HEK293T (cell line): ENCODE measurements at regions not wholly inside any gene's neighbourhood (a gene's known extent, or its start where the extent isn't known, plus 50 kb on each side); places are given as distances from the start of the nearest gene placed in this dataset.

Source experiments
- CTCF ChIA-PET: fragments of 350-600 bp; formaldehyde crosslinking; extraction: SDS; loops from one replicate; lab custom pipeline; 2021; ENCODE audit warnings: antibody characterized with exemption, inconsistent platforms; lab: Yijun Ruan, JAX
- POLR2A ChIA-PET: fragments of 350-600 bp; formaldehyde crosslinking; extraction: SDS; loops from one replicate; lab custom pipeline; 2020; ENCODE audit warnings: antibody characterized with exemption, inconsistent platforms; lab: Yijun Ruan, JAX
- DNase-seq: peaks from one replicate; pipeline ENCODE4 v3.0.0; 2012; ENCODE audit warnings: mixed read lengths; ENCODE audit errors: extremely low spot score
- ARNT ChIP-seq: fragments of 450-650 bp; IDR thresholded peaks from 2 replicates; pipeline ENCODE4 v1.6.1; 2017; ENCODE audit warnings: mild to moderate bottlenecking
- BHLHE40 ChIP-seq: fragments of 450-650 bp; IDR thresholded peaks from 2 replicates; pipeline ENCODE4 v1.6.1; 2016; ENCODE audit warnings: mild to moderate bottlenecking, moderate library complexity, borderline replicate concordance
- CTBP1 ChIP-seq: fragments of 450-650 bp; IDR thresholded peaks from 2 replicates; pipeline ENCODE4 v1.6.1; 2016; ENCODE audit warnings: borderline replicate concordance
- ELF4 ChIP-seq: fragments of 450-650 bp; IDR thresholded peaks from 2 replicates; pipeline ENCODE4 v1.6.1; 2017; ENCODE audit warnings: antibody characterized with exemption
- FOXA1 ChIP-seq: fragments of 450-650 bp; IDR thresholded peaks from 2 replicates; pipeline ENCODE4 v1.6.1; 2016; ENCODE audit warnings: mild to moderate bottlenecking
- FOXK2 ChIP-seq: fragments of 450-650 bp; IDR thresholded peaks from 2 replicates; pipeline ENCODE4 v1.6.1; 2016; ENCODE audit warnings: mild to moderate bottlenecking
- FOXM1 ChIP-seq: fragments of 450-650 bp; IDR thresholded peaks from 2 replicates; pipeline ENCODE4 v1.6.1; 2017; ENCODE audit warnings: mild to moderate bottlenecking, borderline replicate concordance
- HDGF ChIP-seq: fragments of 450-650 bp; IDR thresholded peaks from 2 replicates; pipeline ENCODE4 v1.6.1; 2017; ENCODE audit warnings: antibody characterized with exemption, borderline replicate concordance
- L3MBTL2 ChIP-seq: fragments of 450-650 bp; conservative IDR thresholded peaks from 2 replicates; pipeline ENCODE4 v1.6.1; 2016; ENCODE audit warnings: mild to moderate bottlenecking
- LEF1 ChIP-seq: fragments of 450-650 bp; IDR thresholded peaks from 2 replicates; pipeline ENCODE4 v1.6.1; 2017; ENCODE audit warnings: mild to moderate bottlenecking, borderline replicate concordance
- NFRKB ChIP-seq: fragments of 450-650 bp; IDR thresholded peaks from 2 replicates; pipeline ENCODE4 v1.6.1; 2016; ENCODE audit warnings: mild to moderate bottlenecking, moderate library complexity
- SP1 ChIP-seq: fragments of 450-650 bp; IDR thresholded peaks from 2 replicates; pipeline ENCODE4 v1.6.1; 2017
- SUZ12 ChIP-seq: fragments of 450-650 bp; IDR thresholded peaks from 2 replicates; pipeline ENCODE4 v1.6.1; 2016; ENCODE audit warnings: mild to moderate bottlenecking
- TARDBP ChIP-seq: fragments of 450-650 bp; IDR thresholded peaks from 2 replicates; pipeline ENCODE4 v1.6.1; 2016
- ZNF384 ChIP-seq: fragments of 450-650 bp; IDR thresholded peaks from 2 replicates; pipeline ENCODE4 v1.6.1; 2016
- TF ChIP-seq, protein P1 (sequence below): fragments of 450-650 bp; IDR thresholded peaks from 2 replicates; pipeline ENCODE4 v1.6.1; 2016

DNA sequence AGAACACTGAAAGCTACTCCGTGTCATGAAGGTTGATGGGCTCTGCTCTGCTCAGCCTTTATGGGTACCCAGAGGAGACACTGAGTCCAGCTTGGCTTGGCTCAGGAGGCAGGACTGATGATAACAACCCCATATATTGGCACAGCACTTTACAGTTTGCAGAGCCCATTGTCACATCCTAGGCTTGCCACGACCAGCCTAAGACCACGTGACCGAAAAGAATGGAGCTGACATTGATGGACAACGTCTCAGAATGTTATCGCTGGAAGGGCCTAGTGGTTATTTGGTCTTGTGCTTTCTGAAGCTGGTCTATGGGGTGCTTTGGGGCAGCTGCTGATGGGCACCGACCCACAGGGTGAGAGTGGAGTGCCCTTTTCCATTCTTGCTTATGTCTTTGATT lies 72.9 kb upstream of the RUNX3 start:
- DNase-seq, result no peak
- TF ChIP-seq SP1 (no peak), LEF1 (no peak), NFRKB (no peak), ZNF384 (no peak), HDGF (no peak), ELF4 (no peak)
- TF ChIP-seq, protein P1, sequence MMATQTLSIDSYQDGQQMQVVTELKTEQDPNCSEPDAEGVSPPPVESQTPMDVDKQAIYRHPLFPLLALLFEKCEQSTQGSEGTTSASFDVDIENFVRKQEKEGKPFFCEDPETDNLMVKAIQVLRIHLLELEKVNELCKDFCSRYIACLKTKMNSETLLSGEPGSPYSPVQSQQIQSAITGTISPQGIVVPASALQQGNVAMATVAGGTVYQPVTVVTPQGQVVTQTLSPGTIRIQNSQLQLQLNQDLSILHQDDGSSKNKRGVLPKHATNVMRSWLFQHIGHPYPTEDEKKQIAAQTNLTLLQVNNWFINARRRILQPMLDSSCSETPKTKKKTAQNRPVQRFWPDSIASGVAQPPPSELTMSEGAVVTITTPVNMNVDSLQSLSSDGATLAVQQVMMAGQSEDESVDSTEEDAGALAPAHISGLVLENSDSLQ, result no peak
- ChIA-PET POLR2A (no interaction called here), CTCF (no interaction called here)

DNA sequence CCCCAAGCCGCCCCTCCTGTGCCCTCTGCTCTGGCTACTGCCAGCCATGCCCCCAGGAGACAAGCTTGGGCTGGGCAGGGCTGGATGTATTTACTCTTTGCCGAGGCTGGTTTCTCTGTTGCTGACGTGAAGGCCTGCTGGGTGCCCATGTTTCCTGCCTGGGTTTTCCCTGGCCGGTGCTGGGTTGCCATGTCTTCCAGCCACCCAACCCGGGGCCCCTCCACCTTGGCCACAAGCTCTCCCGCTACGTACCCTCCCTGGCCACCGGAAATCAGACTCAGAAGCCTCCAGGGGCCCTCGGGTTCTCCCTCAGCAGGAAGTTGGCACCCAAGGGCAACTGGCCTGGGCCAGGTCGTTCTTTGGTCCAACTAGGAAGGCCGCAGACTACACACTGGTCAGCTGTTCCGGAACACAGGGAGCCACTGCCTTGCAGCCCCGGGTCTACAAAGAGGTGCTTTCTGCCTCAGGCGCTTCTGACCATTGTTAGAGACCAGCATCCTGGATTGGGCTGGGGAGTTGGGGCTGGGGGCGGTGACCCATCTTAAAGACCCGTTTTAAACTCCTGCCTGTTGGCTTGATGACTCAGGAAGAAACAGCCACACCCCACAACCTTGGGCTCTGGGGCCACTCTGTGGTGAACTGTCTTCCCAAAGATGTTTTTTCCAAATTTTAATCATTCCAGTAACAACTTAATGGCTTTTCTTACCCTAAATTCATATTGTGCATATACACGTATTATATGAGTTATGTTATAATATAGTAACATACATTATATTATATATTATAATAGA lies 71.2 kb upstream of the RUNX3 start:
- ChIA-PET POLR2A (no interaction called here), CTCF (no interaction called here)
- TF ChIP-seq ZNF384, result no peak
- TF ChIP-seq FOXM1, result no peak
- no peak for TF ChIP-seq NFRKB
- no peak for DNase-seq

DNA sequence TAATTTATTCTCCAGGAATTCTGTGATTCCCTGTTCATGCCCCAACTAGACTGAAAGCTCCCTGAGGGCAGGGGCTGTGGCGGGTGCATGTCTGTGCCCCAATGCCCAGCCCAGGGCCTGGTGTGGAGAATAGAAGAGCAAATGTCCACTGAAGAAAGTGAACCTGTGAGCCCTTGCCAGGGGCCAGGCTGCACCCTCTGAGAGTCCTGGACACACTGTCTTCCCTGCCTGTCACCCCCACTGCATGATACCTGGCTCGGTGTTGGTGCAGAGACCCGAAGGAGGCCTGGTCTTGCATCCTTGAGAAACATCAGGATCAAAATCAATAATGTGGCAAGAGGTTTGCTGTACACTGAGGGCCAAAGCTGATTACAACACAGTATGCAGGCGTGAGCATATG lies 69.8 kb upstream of the RUNX3 start:
- ChIA-PET CTCF (no interaction called here), POLR2A (no interaction called here)

DNA sequence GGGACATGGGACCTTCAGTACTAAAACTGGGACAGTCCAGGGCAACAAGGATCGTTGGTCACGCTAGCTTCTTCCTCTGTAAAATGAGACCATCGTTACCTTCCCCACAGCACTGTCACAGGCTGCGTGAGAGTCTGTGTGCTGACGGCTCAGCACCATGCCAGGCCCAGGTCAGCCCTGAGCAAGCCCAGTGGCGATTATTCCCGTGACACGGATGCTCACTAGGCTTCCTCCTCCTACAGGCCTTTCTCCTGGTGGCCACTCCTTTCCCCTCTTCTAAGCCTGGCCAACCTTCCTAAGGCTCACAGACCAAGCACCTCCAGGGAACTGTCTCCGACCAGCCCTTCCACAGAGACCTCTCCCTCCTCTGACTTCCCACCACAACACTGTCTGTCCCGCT lies 69.3 kb upstream of the RUNX3 start:
- ChIA-PET CTCF (interaction anchor here (0.6 kb wide), 1 partner anchor 502 kb away, joined by 3 read pairs; no protein-coding TSS in a partner anchor), POLR2A (no interaction called here)
- DNase-seq, result no peak
- TF ChIP-seq ARNT, result no peak
- no peak for TF ChIP-seq LEF1
- TF ChIP-seq L3MBTL2, result no peak
- TF ChIP-seq ELF4, result no peak
- TF ChIP-seq TARDBP, result no peak
- TF ChIP-seq HDGF, result no peak
- no peak for TF ChIP-seq SUZ12
- TF ChIP-seq CTBP1, result no peak
- no peak for TF ChIP-seq BHLHE40
- no peak for TF ChIP-seq FOXA1
- TF ChIP-seq FOXK2, result no peak
- no peak for TF ChIP-seq SP1
- TF ChIP-seq NFRKB, result no peak
- no peak for TF ChIP-seq ZNF384
- no peak for TF ChIP-seq FOXM1

More for the DNA sequence above, 69.8 kb upstream of the RUNX3 start:
- DNase-seq, result no peak
- TF ChIP-seq FOXM1 (no peak), NFRKB (no peak), SP1 (no peak), TARDBP (no peak), SUZ12 (no peak), L3MBTL2 (no peak), BHLHE40 (no peak), ARNT (no peak), ELF4 (no peak), CTBP1 (no peak), FOXA1 (no peak), ZNF384 (no peak), FOXK2 (no peak), HDGF (no peak), LEF1 (no peak)
- TF ChIP-seq, protein P1, result no peak

DNA sequence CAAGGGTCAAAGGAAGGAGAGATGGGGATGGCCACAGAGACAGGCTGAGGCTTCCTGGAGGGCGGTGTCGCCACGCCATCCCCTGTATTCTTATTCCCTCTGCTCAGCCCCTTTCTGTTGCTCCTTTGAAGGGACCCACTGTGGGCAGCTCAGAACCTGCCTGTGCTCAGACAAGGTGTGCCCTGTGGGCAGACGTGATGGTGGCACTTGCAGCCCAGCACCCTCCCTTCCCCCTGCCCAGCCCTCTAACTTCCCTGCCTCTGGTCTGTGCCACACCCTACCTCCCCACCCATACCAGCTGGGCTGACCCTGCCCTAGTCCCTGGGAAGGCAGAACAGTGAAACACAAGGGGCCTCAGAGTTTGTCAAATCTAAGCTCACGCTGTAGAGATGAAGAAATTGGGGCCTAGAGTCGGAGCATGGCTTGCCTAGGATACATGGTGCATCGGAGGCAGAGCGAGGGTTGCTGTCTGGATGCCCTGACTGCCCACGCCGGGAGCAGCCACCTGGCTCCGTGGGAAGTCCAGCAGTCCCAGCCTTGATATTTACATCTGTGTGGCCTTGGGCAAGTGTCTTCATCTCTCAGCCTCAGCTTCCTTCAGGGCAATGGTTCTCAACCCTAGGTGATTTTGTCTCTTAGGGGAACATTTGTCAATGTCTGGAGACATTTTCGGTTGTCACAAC lies 68.6 kb upstream of the RUNX3 start:
- TF ChIP-seq L3MBTL2 (no peak), FOXA1 (no peak)
- ChIA-PET CTCF (interaction anchor here (0.6 to 1.7 kb wide), 2 partner anchors 12 to 502 kb away, joined by 3 to 7 read pairs; no protein-coding TSS in a partner anchor), POLR2A (no interaction called here)
- DNase-seq, result no peak

DNA sequence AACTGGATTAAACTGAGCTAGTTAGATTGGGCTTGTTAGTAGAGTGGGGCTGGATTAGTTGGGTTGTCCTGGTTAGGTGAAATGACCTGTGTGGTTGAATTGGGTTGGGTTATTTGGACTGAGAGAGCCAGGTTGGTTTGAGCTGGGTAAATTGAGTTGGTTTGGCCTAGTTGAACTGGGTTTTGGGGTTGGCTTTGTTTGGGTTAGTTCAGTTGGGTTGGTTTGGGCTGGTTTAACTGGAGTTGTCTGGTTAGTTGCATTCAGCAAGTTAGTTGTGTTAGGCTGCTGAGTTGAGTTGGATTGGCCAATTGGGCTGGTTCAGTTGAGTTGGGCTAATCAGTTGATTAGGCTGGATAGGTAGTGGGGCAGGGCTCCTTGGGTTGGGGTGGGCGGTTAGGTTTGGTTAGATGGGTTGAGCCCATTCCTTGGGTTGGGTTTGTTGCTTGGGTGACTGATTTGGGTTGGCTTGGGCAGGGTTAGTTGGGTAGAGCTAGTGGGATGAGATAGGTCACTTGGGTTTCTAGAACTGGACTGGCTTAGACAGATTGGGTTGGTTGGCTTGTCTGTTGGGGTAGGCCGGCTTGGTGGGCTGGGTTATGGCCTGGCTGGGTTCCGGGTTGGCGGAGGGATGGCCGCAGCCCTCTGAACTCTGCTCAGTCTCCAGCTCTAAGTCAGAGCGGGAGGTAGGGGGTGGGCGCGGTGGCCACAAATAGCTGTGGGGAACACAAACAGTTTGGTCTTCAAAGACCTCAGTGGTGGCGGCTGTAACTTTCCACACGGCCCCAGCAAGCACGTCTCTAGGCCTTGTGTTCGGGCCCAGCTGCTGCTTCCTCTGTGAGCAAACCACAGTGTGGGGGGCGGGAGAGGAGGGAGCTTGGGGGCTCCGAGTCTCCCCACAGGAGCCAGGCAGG lies 67.2 kb upstream of the RUNX3 start:
- POLR2A ChIA-PET, result interaction anchor here (0.9 kb wide), 1 partner anchor 27 kb away, joined by 3 read pairs; no protein-coding TSS in a partner anchor

More for the DNA sequence above, 67.2 kb upstream of the RUNX3 start:
- CTCF ChIA-PET, result interaction anchor here (1.7 kb wide), 1 partner anchor 14 kb away, joined by 7 read pairs; no protein-coding TSS in a partner anchor
- no peak for TF ChIP-seq FOXA1
- no peak for DNase-seq
